Naive thymus-derived CD4-positive, alpha-beta T cell (primary cell): ENCODE measurements at regions not wholly inside any gene's neighbourhood (a gene's known extent, or its start where the extent isn't known, plus 50 kb on each side); places are given as distances from the start of the nearest gene placed in this dataset.
A peak's percentile ranks its signal among the peaks of the same experiment; 100 is the strongest.
"Not testable (repeated sequence)": the region's sequence is repeated elsewhere in the genome, so short reads cannot be mapped to it uniquely, and the experiment has no call there.

ENCODE experiments used
- ATAC-seq: fragments of 150-1000 bp; cut with Tn5 transposase; 2 replicates; pipeline ENCODE4 v1.10.0; 2021; ENCODE audit warnings: mild to moderate bottlenecking, moderate library complexity
- CTCF ChIA-PET: fragments of 350-600 bp; sonication (Branson Sonifier 250); formaldehyde crosslinking; loops from one replicate; lab custom pipeline; 2021; ENCODE audit warnings: antibody characterized with exemption; lab: Charles Lee
- POLR2A ChIA-PET: fragments of 350-600 bp; sonication (Branson Sonifier 250); formaldehyde crosslinking; loops from one replicate; lab custom pipeline; 2021; ENCODE audit warnings: antibody characterized with exemption, inconsistent platforms; lab: Charles Lee
- DNase-seq, 9 donors: peaks; one replicate each; pipeline versions ENCODE4 v3.0.0 to v3.0.0-alpha.2; 2020 to 2022; ENCODE audit warnings: mixed read lengths in 1 of 9
- H3K27ac ChIP-seq: one replicate; pipeline ENCODE4 v1.7.0; 2013; ENCODE audit warnings: mild to moderate bottlenecking, low read depth, low read length, moderate library complexity
- H3K27me3 ChIP-seq, 2 donors: one replicate each; pipeline ENCODE4 v1.7.0; 2013; ENCODE audit warnings: low read length in 2 of 2, mild to moderate bottlenecking in 2 of 2, moderate library complexity in 2 of 2; ENCODE audit not compliant: control insufficient read depth in 2 of 2, insufficient read depth in 2 of 2
- H3K36me3 ChIP-seq, 3 experiments: 1 replicate in 2 of 3; 2 replicates in 1 of 3; pipeline ENCODE4 v1.7.0; 2013; ENCODE audit warnings: low read length in 3 of 3, mild to moderate bottlenecking in 3 of 3, moderate library complexity in 1 of 3; ENCODE audit not compliant: insufficient read depth in 3 of 3, control insufficient read depth in 2 of 3
- H3K4me1 ChIP-seq, 2 donors: one replicate each; pipeline ENCODE4 v1.7.0; 2013; ENCODE audit warnings: low read length in 2 of 2, mild to moderate bottlenecking in 2 of 2, moderate library complexity in 1 of 2; ENCODE audit not compliant: control insufficient read depth in 2 of 2, insufficient read depth in 2 of 2
- H3K4me3 ChIP-seq: 2 replicates; pipeline ENCODE4 v1.7.0; 2013; ENCODE audit warnings: mild to moderate bottlenecking, low read length
- H3K9me3 ChIP-seq, 3 experiments: 1 replicate in 2 of 3; 2 replicates in 1 of 3; pipeline ENCODE4 v1.7.0; 2013; ENCODE audit warnings: low read length in 3 of 3; ENCODE audit not compliant: control insufficient read depth in 2 of 3
- H3K27ac Mint-ChIP-seq, 9 donors: one replicate each; pipeline ENCODE4 v1.8.0; 2020 to 2022; ENCODE audit warnings: mixed read lengths in 9 of 9, mild to moderate bottlenecking in 8 of 9, moderate library complexity in 5 of 9, inconsistent platforms in 2 of 9
- H3K27me3 Mint-ChIP-seq, 5 donors: one replicate each; pipeline ENCODE4 v1.8.0; 2021 to 2022; ENCODE audit warnings: mixed read lengths in 5 of 5, mild to moderate bottlenecking in 1 of 5
- H3K36me3 Mint-ChIP-seq, 5 donors: one replicate each; pipeline ENCODE4 v1.8.0; 2020 to 2022; ENCODE audit warnings: mixed read lengths in 5 of 5, mild to moderate bottlenecking in 3 of 5, inconsistent platforms in 1 of 5
- H3K4me1 Mint-ChIP-seq, 7 donors: one replicate each; pipeline ENCODE4 v1.8.0; 2020 to 2022; ENCODE audit warnings: mixed read lengths in 7 of 7, mild to moderate bottlenecking in 3 of 7, inconsistent platforms in 1 of 7
- H3K4me3 Mint-ChIP-seq, 10 donors: one replicate each; pipeline ENCODE4 v1.8.0; 2020 to 2022; ENCODE audit warnings: mild to moderate bottlenecking in 10 of 10, mixed read lengths in 10 of 10, moderate library complexity in 6 of 10, inconsistent platforms in 2 of 10
- H3K9me3 Mint-ChIP-seq, 11 donors: one replicate each; pipeline ENCODE4 v1.8.0; 2020 to 2022; ENCODE audit warnings: mixed read lengths in 11 of 11, mild to moderate bottlenecking in 4 of 11, inconsistent platforms in 1 of 11, moderate library complexity in 1 of 11
- intact Hi-C, 2 donors: fragments of 100-400 bp; cut with micrococcal nuclease; formaldehyde crosslinking; loops; one replicate each; pipeline ENCODE4 v1.15.1; 2023

GRCh38 chr1:224004552-224005315 is 109.2 kb upstream of the FBXO28 start:
- POLR2A ChIA-PET, H3K27me3 ChIP-seq, H3K4me3 Mint-ChIP-seq, H3K36me3 ChIP-seq, H3K27ac ChIP-seq, H3K4me1 ChIP-seq, H3K9me3 ChIP-seq, CTCF ChIA-PET, H3K27me3 Mint-ChIP-seq, H3K4me3 ChIP-seq, H3K4me1 Mint-ChIP-seq, H3K9me3 Mint-ChIP-seq: not testable (repeated sequence)
- DNase-seq (peak in 7 of 9 donors; percentile 31 to 69 (median 57)), ATAC-seq (peak; percentile 58)
- peak overlapping the region in 5 of 9 donors; percentile 22 to 52 (median 43) for H3K27ac Mint-ChIP-seq
- H3K36me3 Mint-ChIP-seq = peaks cover 5 to 21% (median 14%) of the 10 kb centered on the region in 5 donors
- intact Hi-C loops = loop anchor here in 1 of 2 donors (2.0 kb wide), 1 partner anchor 194 kb away; no protein-coding TSS in a partner anchor

- H3K27ac Mint-ChIP-seq = peak overlapping the region in 3 of 9 donors; percentile 9 to 43 (median 22)
- H3K27me3 Mint-ChIP-seq, H3K27ac ChIP-seq, H3K4me3 ChIP-seq, H3K4me3 Mint-ChIP-seq, H3K36me3 ChIP-seq, H3K4me1 ChIP-seq, H3K27me3 ChIP-seq, H3K9me3 ChIP-seq, DNase-seq, POLR2A ChIA-PET, CTCF ChIA-PET, ATAC-seq, H3K9me3 Mint-ChIP-seq: not testable (repeated sequence)
- peaks cover 2 to 10% (median 9%) of the 10 kb centered on the region in 7 donors for H3K4me1 Mint-ChIP-seq
- H3K36me3 Mint-ChIP-seq = peaks cover 5 to 21% (median 13%) of the 10 kb centered on the region in 5 donors
- intact Hi-C loops = loop anchor here in 1 of 2 donors (2.0 kb wide), 1 partner anchor 193 kb away; no protein-coding TSS in a partner anchor
Measured at GRCh38 chr1:224003896-224004295, 110.0 kb upstream of the FBXO28 start.

GRCh38 chr1:224001757-224002156 is 112.2 kb upstream of the FBXO28 start:
- H3K4me3 Mint-ChIP-seq, H3K27ac Mint-ChIP-seq, H3K4me3 ChIP-seq, H3K9me3 ChIP-seq, ATAC-seq, H3K27me3 ChIP-seq, DNase-seq, POLR2A ChIA-PET, H3K27me3 Mint-ChIP-seq, H3K4me1 ChIP-seq, H3K36me3 ChIP-seq, H3K27ac ChIP-seq, H3K9me3 Mint-ChIP-seq, CTCF ChIA-PET, intact Hi-C loops: not testable (repeated sequence)
- Mint-ChIP-seq H3K36me3 (peaks cover 4 to 12% (median 7%) of the 10 kb centered on the region in 5 donors), H3K4me1 (peaks cover 6 to 19% (median 12%) of the 10 kb centered on the region in 7 donors)

GRCh38 chr1:223999761-224000160 is 114.2 kb upstream of the FBXO28 start:
- H3K4me3 Mint-ChIP-seq, POLR2A ChIA-PET, H3K4me3 ChIP-seq, H3K27me3 ChIP-seq, H3K36me3 ChIP-seq, DNase-seq, ATAC-seq, H3K27ac Mint-ChIP-seq, H3K4me1 ChIP-seq, intact Hi-C loops, H3K27me3 Mint-ChIP-seq, CTCF ChIA-PET, H3K36me3 Mint-ChIP-seq, H3K9me3 Mint-ChIP-seq, H3K9me3 ChIP-seq, H3K27ac ChIP-seq: not testable (repeated sequence)
- H3K4me1 Mint-ChIP-seq = peaks cover 6 to 19% (median 12%) of the 10 kb centered on the region in 7 donors

- H3K27me3 ChIP-seq, H3K36me3 Mint-ChIP-seq, H3K4me3 ChIP-seq, DNase-seq, H3K4me1 ChIP-seq, H3K4me3 Mint-ChIP-seq, H3K9me3 ChIP-seq, CTCF ChIA-PET, H3K9me3 Mint-ChIP-seq, H3K36me3 ChIP-seq, intact Hi-C loops, H3K27ac ChIP-seq, H3K27me3 Mint-ChIP-seq, POLR2A ChIA-PET: not testable (repeated sequence)
- peak overlapping the region in 2 of 9 donors; percentile 32 to 48 for H3K27ac Mint-ChIP-seq
- H3K4me1 Mint-ChIP-seq = peaks cover 4 to 14% (median 11%) of the 10 kb centered on the region in 7 donors
- ATAC-seq = peak; percentile 52
Measured at GRCh38 chr1:223998676-223999455, 115.0 kb upstream of the FBXO28 start.

GRCh38 chr1:223996376-223996775 is 117.5 kb upstream of the FBXO28 start:
- H3K9me3 ChIP-seq, H3K9me3 Mint-ChIP-seq, H3K27me3 Mint-ChIP-seq, H3K27ac ChIP-seq, H3K4me3 Mint-ChIP-seq, H3K27me3 ChIP-seq, POLR2A ChIA-PET, intact Hi-C loops, ATAC-seq, CTCF ChIA-PET, H3K27ac Mint-ChIP-seq, H3K4me1 ChIP-seq, DNase-seq, H3K36me3 ChIP-seq, H3K36me3 Mint-ChIP-seq, H3K4me3 ChIP-seq: not testable (repeated sequence)
- peaks cover 4 to 22% (median 13%) of the 10 kb centered on the region in 7 donors for H3K4me1 Mint-ChIP-seq
